ENCODE measurements at regions not wholly inside any gene's neighbourhood (a gene's known extent, or its start where the extent isn't known, plus 50 kb on each side); places are given as distances from the start of the nearest gene placed in this dataset.

- H3F3A ChIP-seq (replicated peaks; ENCODE audit: low read depth), result no peaks in the 10 kb centered on the region
- Mint-ChIP-seq H3K27me3 (ENCODE audit: insufficient read depth, low read depth, poor library complexity) (peaks cover 7% of the 10 kb centered on the region), H3K9me3 (no peaks in the 10 kb centered on the region; the same call in 2 of the 3 replicates), H3K36me3 (ENCODE audit: low read depth) (no peaks in the 10 kb centered on the region), H3K4me1 (peaks cover 5% of the 10 kb centered on the region; the same call in 2 of the 3 replicates), H3K4me3 (no peak overlapping the region), H3K27ac (no peak overlapping the region)
- no peak for TF ChIP-seq ZNF331 (CRISPR knock-in tag; IDR thresholded peaks at IDR 0.05; ENCODE audit: low read depth)
- no peak for TF ChIP-seq POLR2AphosphoS5 (IDR thresholded peaks at IDR 0.05; ENCODE audit: low read depth)
- TF ChIP-seq ETS1 (IDR thresholded peaks at IDR 0.05), result no peak
- TF ChIP-seq NANOG (IDR thresholded peaks at IDR 0.05; ENCODE audit: borderline replicate concordance), result no peak
- no peak for TF ChIP-seq CTCF (conservative IDR thresholded peaks at IDR 0.05; ENCODE audit: low read depth in 2 of 2)
- no peak for TF ChIP-seq REST (IDR thresholded peaks at IDR 0.05; ENCODE audit: unreplicated experiment)
- TF ChIP-seq ZNF114 (CRISPR knock-in tag; IDR thresholded peaks at IDR 0.05), result no peak
- no peak for TF ChIP-seq EZH2 (IDR thresholded peaks at IDR 0.05; ENCODE audit: low read depth, unreplicated experiment)
- no peak for TF ChIP-seq CREB1 (CRISPR knock-in tag; IDR thresholded peaks at IDR 0.05; ENCODE audit: low read depth)
- TF ChIP-seq STAT1 (IDR thresholded peaks at IDR 0.05; ENCODE audit: unreplicated experiment), result no peak
- TF ChIP-seq EZH2phosphoT487 (IDR thresholded peaks at IDR 0.05; ENCODE audit: unreplicated experiment), result no peak
- no peak for TF ChIP-seq ZNF462 (CRISPR knock-in tag; IDR thresholded peaks at IDR 0.05)
- no peak for TF ChIP-seq JUNB (IDR thresholded peaks at IDR 0.05; ENCODE audit: unreplicated experiment)
- no peak overlapping the region for H2AFZ ChIP-seq
- H3K4me3 ChIP-seq, result no peak overlapping the region
- 0 out of 2 replicates have a peak, but pooled peaks cover 5% of the 10 kb centered on the region for H3K9me2 ChIP-seq (ENCODE audit: insufficient read depth)
- DNase-seq (ENCODE audit: low spot score), result no peak
- no peaks in the 10 kb centered on the region for H3K4me1 ChIP-seq (ENCODE audit: insufficient read depth)
- no peaks in the 10 kb centered on the region for H4K20me1 ChIP-seq (replicated peaks; ENCODE audit: insufficient read depth)
- no peaks in the 10 kb centered on the region for H3K79me2 ChIP-seq (replicated peaks; ENCODE audit: insufficient read depth)
- H3K27ac ChIP-seq (ENCODE audit: low read depth), result no peak overlapping the region
- no peak for ATAC-seq
- no peaks in the 10 kb centered on the region for H3K36me3 ChIP-seq (ENCODE audit: insufficient read depth)
- H3K4me2 ChIP-seq, result no peak overlapping the region
- H3K27me3 ChIP-seq (ENCODE audit: insufficient read depth), result no peaks in the 10 kb centered on the region
These were observed 241.5 kb downstream of the C1orf94 start for GRCh38 chr1:34418166-34418565.

Measured in GM23338 (cell line).